HG03442 (cell line): ENCODE measurements at regions not wholly inside any gene's neighbourhood (a gene's known extent, or its start where the extent isn't known, plus 50 kb on each side); places are given as distances from the start of the nearest gene placed in this dataset.
"Not testable (repeated sequence)": the region's sequence is repeated elsewhere in the genome, so short reads cannot be mapped to it uniquely, and the experiment has no call there.

Source experiments
- ATAC-seq: cut with Tn5 transposase; IDR thresholded peaks from one replicate; pipeline ENCODE4 v1.9.1; 2021; ENCODE audit warnings: mild to moderate bottlenecking, moderate library complexity; ENCODE audit not compliant: unreplicated experiment

- no peak for ATAC-seq
These were observed 545.7 kb downstream of the TBL1XR1 start for GRCh38 chr3:176651622-176652021.

- ATAC-seq = peak; percentile 30
These were observed 546.8 kb downstream of the TBL1XR1 start for GRCh38 chr3:176650478-176650877.

DNA sequence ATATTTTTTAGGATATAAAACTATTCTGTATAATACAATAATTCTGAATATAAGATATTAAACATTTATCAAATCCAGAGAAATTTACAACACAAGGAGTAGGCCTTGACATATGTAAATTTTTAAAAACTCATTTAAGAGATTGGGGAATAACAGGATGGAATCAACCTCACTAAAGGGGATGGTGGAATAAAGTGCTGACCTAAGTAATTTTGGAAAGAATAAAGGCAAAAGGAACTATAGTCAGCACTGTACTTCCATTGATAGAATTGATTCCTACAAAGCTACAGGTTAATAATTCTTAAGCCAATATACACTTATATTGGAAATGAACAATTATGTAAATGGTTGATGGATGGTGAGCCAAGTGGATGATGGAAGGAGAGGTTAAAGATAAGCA is 549.3 kb downstream of the TBL1XR1 start:
- no peak for ATAC-seq

- ATAC-seq = no peak
These were observed 563.8 kb downstream of the TBL1XR1 start for GRCh38 chr3:176633511-176633910.

GRCh38 chr3:176632925-176633324 is 564.4 kb downstream of the TBL1XR1 start:
- no peak for ATAC-seq

DNA sequence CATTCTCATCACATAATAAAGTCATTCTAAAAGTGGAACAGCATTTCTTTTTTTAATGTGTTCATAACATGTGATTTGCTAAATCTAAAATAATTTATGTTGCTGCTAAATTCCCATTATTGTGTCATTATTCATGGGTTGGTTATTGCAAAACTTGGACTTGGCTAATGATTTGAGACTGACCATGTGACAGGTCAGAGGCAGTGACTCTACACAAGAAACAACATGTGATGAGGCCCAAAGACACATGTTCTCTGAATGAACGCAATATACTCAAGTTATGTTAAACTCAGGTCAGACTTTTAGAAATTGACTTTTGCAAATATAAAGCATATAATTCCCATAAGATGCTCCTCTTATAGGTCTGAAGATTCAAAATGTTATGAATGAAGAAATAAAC is 566.1 kb downstream of the TBL1XR1 start:
- ATAC-seq = no peak

DNA sequence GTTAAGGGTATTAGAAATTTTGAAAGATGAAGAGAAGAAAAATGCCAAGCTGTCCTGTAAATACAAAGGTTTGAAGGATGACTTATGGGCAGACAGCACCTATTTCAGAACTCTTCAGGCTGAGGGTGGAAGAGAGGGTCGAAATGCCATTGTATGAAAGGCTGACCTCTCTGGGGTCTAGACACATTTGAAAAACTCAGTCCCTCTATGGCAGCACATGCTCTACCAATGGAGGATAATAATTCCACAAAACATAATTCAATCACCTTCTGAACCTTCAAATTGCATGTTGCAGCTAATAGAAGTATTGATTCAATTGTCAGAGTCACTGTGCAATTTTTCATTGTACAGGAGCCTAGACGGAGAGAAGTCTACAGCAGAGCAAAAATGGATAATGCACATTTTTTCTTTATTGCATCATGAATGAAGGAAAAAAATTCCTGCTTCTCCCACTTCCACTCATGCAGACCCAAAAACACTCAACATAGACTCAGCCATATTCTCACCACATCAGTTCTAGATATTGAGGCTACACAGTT is 569.1 kb downstream of the TBL1XR1 start:
- no peak for ATAC-seq

GRCh38 chr3:176623468-176624150 is 573.7 kb downstream of the TBL1XR1 start:
- no peak for ATAC-seq

- ATAC-seq = no peak
These were observed 577.4 kb downstream of the TBL1XR1 start for GRCh38 chr3:176619833-176620232.

- ATAC-seq = no peak
These were observed 581.5 kb downstream of the TBL1XR1 start for GRCh38 chr3:176615826-176616225.

GRCh38 chr3:176611703-176612102 is 585.6 kb downstream of the TBL1XR1 start:
- no peak for ATAC-seq

DNA sequence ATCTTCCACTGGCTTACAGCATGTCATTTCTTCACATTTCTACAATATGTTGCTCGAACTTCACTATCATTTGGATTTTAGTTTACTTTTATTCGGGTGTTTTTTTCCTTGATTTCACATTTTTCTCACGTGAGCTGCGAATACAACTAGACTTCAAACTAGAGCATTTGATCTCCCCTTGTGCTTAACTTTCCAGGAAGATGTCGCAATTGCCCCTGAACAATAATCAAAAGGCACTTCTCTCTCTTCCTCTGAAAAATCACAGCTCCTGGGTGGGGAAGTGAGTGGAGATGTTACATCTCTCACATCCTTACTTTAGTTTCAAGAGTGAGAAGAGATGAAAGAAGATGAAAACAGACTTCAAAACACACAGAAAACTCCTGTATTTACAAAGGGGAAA is 587.9 kb downstream of the TBL1XR1 start:
- no peak for ATAC-seq

- not testable (repeated sequence) for ATAC-seq
These were observed 591.7 kb downstream of the TBL1XR1 start for GRCh38 chr3:176605553-176605952.

DNA sequence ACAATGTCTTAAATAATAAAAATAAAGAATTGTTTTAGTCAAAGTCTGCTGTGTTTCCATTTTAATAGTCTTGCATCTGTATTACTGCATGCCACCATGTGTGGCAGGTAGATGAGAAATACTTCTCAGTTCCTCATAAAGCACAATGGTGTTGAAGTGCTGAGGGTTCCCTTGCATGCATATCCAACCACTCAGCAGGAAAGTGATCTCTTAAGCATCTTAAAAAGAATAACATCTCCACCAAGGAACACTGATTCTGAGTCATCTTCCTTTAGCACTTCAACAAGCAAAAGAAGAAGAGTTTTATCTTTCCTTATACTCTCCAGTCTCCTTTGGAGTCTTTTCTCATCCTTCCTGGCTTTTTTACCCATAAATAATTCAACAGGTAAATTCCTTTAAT is 602.0 kb downstream of the TBL1XR1 start:
- no peak for ATAC-seq

DNA sequence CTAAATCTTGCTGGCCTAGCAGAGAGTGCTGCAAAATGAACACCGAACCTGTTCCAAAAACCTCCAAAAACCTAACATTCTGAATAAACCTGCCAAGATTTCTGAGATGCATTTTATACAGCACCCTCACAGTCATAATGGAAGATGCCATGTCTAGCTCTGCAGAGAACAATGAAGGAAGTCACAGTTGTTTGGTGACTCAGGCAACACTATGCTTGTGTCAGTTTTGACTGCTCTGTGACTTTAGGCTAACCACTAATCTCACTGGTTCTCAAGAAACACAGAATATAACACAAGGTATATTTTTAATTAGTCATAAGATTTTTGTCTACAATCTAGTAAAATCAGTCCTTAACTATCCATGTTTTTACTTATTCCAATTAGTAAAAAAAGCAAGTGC is 606.6 kb downstream of the TBL1XR1 start:
- peak; percentile 53 for ATAC-seq

- ATAC-seq = no peak
These were observed 610.2 kb downstream of the TBL1XR1 start for GRCh38 chr3:176587089-176587488.

- ATAC-seq = no peak
These were observed 612.7 kb downstream of the TBL1XR1 start for GRCh38 chr3:176584413-176585176.

DNA sequence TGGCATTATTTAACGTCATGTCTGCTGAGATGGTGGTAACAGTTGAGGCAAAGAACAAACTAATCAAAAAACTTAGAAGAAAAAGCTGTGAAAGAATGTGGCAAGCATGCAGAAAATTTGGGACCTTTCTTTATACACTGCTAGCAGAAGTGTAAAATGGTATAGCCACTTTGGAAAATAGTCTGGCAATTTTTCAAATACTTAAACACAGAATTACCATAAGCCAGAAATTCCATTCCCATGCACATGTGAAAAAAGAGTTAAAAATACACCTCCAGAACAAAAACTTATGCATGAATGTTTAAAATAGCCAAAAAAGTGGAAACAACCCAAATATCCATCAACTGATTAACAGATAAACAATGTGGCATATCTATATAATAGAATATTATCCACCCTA is 613.3 kb downstream of the TBL1XR1 start:
- ATAC-seq = no peak

- ATAC-seq = no peak
These were observed 615.7 kb downstream of the TBL1XR1 start for GRCh38 chr3:176581589-176581988.

DNA sequence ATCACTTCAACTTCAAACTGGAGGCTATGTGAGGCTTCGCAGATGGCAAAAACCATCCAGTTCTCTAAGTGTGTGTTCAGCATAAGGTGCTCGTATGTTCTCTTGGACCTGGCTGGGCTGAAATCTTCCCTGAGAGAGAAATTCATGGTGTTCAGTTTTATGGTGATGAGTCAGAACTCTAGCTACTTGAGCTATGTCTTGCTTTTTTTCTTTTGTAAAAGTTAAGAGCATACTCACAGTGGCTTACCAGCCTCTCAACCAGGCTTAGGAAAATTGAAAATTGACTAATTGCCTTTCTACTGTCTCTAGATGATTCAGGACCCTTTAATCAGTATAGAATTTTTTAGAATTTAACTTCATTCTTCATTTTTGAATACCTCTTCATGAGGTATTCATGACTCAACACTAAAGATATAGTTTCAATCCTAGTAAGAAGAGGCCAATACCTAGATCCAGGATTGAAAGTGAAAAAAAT is 617.5 kb downstream of the TBL1XR1 start:
- no peak for ATAC-seq

DNA sequence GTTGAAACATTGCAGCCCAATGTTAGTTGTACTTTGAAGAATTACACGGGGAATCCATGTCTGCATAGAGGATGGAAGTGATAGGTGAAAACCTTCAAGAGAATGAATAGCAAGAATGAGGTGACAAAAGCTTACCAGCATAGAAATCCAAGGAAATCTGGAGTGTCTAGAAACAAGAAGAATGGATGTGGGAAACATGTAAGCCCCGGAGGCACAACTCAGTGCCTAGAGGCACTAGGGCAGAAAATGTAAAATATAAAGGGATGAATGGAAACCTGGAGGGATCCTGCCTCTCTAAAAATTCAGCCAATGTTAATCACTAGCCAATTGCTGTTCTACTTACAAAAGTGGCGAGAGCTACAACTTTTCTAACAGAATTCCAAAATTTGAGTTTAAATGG is 619.0 kb downstream of the TBL1XR1 start:
- ATAC-seq = no peak

- no peak for ATAC-seq
These were observed 619.8 kb downstream of the TBL1XR1 start for GRCh38 chr3:176577447-176577846.
